GM21515 (cell line): ENCODE measurements at regions not wholly inside any gene's neighbourhood (a gene's known extent, or its start where the extent isn't known, plus 50 kb on each side); places are given as distances from the start of the nearest gene placed in this dataset.
"Not testable (repeated sequence)": the region's sequence is repeated elsewhere in the genome, so short reads cannot be mapped to it uniquely, and the experiment has no call there.

ENCODE experiments used
- ATAC-seq: cut with Tn5 transposase; IDR thresholded peaks from one replicate; pipeline ENCODE4 v1.9.1; 2021; ENCODE audit not compliant: unreplicated experiment

DNA sequence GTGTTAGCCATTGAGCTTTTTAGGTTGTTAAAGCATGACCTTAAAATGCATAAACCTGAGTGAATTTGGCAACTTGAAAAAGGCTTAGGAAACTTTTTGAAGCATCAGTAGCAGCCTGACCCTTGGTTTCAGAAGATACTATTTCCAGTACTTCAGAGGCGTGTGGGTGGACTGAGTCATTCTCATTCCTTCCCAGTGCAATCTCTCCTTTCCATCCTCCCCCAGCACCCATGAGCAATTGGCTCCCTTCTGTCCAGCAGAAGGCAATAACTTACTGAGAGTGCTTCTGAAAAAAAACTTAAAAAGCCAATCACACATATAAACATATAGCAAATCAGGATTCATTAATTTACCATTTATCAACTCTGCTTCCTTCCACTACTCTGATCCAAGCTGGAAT, 299.3 kb upstream of the STXBP6 start:
- ATAC-seq, result no peak

DNA sequence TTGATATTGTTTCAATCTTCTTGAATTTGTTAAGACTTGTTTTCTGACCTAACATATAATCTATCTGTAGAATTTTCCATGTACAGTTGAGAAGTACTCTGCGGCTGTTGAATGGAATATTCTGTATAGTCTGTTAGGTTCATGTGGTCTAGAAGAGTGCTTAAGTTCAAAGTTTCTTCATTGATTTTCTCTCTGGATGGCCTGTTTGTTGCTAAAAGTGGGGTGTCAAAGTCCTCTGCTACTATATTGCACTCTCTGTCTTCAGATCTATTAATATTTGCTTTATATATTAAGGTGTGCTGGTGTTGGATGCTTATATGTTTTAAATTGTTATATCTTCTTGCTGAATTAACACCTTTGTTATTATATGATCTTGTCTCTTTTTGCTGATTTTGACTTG, 290.9 kb upstream of the STXBP6 start:
- ATAC-seq, result no peak

DNA sequence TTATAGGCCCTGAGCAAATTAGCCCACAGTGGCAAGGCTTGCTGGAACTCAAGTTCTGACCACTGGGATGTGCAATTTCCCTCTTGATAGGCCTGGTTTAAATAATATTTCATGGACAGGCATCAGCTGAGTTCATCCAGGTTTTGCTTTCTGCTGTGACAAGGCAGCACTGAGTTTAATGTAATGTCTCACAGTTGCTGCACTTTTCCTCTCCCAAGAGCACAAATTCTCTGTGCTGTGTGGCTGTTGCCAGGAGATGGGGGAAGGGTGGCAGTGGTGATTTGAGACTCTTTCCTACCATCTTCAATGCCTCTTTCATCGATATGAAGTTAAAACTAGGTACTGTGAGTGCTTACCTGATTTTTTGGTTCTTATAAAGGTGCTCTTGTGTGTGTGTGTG, 272.8 kb upstream of the STXBP6 start:
- ATAC-seq, result no peak

DNA sequence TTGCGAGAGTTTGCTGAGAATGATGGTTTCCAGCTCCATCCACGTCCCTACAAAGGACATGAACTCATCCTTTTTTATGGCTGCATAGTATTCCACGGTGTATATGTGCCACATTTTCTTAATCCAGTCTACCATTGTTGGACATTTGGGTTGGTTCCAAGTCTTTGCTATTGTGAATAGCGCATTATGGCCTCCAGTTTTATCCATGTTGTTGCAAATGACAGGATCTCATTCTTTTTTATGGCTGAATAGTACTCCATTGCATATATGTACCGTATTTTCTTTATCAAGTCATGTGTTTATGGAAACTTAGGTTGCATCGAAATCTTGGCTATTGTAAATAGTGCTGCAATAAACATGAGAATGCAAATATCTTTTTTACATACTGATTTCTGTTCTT, 266.1 kb upstream of the STXBP6 start:
- ATAC-seq, result not testable (repeated sequence)

DNA sequence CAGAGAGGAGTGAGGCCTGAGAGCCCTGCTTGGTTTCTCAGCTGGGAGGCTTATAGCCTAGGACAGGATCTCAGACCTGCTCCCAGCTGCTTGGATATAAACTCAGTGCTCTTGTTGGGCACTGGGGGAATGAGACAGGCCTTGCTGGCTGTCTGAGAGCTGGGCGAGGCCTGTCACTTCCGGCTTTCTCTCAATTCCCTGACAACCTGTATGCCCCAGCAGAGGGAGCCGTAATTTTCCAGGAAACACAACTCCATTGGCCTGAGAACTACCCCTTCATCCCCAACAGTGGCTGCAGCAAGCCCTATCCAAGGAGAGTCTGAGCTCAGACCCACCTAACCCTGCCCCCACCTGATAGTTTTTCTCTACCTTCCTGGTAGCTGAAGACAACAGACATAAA, 258.3 kb upstream of the STXBP6 start:
- no peak for ATAC-seq

DNA sequence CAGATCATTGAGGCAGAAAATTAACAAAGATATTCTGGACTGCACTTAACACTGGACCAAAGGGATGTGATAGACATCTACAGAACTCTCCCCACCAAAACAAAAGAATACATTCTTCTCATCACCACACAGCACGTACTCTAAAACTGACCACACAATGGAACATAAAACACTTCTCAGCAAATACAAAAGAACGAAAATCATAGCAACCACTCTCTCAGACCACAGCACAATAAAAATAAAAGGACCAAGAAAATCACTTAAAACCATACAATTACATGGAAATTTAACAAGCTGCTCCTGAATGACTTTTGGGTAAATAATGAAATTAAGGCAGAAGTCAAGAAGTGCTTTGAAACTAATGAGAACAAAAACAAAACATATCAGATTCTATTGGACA, 254.0 kb upstream of the STXBP6 start:
- no peak for ATAC-seq

DNA sequence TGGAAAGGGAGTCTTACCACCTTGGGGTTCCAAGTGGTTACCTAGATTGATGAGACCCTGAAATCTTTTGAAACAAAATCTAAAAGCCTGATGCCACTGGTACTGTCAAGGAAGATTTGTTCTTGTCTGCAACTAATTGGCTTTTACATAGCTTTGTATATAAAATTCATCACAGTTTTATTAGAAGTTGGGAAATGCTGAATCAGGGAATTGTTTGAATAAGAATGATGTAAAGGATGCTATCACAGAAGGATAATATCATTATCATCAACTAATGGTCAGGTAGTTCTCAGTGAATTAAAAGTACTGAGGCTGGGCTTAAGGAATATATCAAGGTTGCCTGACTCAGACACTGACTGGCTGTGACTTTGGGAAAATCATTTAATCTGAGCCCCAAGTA, 248.3 kb upstream of the STXBP6 start:
- ATAC-seq, result no peak

DNA sequence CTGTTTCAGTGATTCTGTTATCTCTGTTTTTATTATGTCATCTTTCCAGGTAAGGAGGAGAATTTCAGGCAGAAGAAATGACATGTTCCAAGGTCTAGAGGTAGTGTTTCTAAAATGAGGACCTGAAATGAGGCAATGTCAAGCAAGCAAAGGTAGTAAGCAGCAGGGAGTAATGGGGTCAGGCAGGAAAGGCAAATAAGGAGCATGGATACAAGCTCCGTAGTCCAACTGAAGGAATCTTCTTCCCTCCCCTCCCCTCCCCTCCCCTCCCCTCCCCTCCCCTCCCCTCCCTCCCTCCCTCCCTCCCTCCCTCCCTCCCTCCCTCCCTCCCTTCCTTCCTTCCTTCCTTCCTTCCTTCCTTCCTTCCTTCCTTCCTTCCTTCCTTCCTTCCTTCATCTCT, 240.2 kb upstream of the STXBP6 start:
- ATAC-seq, result not testable (repeated sequence)

DNA sequence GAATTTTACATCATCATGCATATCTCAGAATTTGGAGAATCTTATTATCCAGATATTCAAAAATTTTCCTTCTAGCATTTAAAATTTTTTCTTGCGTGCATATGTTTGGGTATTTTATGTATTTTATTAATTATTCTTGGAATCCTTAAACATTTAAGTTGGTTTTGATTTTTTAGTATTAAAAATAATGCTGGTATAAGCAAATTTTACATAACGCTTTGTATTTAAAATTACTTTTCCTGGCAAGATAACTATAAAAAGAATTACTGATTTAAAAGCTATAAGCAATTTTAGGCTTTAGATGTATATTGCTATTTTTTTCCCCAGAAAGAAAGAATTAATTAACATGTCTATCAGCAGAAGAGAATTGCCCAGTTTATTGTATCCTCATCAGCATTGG, 224.6 kb upstream of the STXBP6 start:
- ATAC-seq, result no peak

DNA sequence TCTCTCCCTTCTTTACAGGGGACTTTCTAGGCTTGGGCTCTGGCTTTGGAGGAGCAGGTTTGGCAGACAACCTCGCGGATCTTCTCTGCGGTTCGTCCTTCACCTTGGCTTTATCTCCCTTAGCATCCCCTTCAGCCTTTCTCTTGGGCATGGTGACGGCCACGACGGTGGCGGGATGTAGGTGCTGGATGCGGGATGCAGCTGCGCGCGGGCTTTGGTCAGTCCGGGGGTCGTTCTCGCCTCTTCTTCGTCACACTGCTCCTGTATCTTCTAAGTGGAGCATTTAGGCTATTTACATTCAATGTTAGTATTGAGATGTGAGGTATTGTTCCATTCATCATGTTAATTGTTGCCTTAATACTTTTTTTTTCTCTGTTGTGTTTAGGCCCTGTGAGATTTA, 217.2 kb upstream of the STXBP6 start:
- no peak for ATAC-seq

DNA sequence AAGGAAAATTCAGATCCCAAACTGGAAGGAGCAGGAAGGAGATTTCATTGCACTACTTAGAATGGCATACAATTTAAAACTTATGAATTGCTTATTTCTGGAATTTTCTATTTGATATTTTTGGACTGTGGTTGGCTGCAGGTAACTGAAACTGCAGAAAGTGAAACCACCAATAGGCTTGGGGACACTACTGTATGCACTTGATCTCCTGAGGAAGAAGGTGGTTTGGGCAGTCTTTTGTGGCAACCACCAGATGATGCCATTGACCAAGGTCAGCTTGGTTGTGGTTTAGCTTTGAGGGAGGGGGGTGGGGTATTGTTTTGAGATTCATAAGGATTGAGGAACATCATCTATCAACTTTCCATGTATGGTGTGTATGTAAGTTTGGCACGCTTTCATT, 209.5 kb upstream of the STXBP6 start:
- no peak for ATAC-seq

DNA sequence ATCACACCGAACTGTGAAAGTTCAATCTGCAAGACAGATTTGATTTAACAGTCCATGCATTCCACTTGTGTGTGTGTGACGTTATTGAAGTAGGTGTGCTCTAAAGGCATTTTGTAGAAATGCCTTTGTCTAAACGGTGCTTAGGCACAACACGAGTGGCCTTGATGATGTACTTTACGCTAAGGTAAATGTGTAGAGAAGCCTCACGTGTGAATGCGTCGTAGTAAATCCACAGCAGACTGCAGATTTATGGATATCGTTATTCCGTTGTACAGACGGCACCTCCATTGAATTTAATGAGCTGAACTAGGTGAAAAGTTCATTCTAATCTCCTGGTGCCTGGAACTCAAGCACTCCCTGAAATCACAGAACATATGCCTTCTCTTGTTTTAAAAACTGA, 202.8 kb upstream of the STXBP6 start:
- no peak for ATAC-seq

DNA sequence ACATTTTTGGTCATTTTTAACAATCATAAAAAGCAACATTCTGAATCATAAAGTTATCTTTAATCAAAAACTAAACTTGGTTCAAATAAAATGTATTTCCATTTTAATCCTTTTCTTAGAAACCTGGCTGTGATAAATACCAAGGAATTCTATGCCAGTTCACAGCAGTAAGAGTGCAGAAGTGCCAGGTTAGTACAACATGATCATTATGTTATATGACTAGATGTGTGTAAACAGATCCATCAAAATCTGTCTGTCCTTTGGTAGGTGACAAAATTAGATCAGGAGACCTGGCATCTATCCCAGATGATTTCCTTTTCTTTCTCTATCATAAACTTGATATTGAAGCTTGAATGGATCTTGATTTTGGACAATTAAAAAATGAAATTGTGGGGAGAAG, 200.6 kb upstream of the STXBP6 start:
- no peak for ATAC-seq

DNA sequence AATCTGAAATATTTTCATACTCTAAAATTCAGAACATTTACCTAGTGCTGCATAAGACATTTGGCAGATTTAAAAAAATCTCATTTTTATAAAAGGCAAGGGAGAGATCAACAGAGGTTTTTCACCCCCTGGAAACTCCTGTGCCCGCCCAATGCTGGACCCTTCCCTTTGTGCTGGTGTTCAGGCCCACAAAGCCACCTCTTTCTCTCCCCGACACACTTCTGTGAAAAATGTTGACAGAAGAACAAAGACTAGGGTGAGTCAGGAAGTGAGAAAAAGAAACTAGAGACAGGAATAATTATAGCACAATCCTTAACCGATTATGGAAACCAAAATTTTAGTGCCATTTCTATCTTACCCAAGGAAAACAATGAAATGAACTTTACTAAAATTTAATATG, 197.7 kb upstream of the STXBP6 start:
- no peak for ATAC-seq

DNA sequence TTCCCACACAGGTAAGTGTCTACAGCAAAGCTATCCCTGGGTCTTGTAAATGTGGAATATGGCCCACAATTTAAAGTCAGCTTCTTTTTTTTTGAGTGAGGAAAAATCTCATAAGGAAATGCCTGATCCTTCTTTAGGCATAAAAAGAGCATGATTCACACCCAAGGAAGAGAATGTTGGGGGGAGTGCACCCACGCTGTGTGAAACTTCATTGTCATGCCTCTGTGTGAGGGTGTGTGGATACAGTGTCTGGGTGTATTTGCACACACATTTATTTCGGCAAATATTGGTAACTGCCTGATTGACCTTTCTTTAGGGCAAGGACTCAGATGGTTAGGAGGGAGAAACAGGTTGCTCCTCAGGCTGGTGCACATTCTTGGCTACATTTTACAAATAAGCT, 196.8 kb upstream of the STXBP6 start:
- ATAC-seq, result no peak

DNA sequence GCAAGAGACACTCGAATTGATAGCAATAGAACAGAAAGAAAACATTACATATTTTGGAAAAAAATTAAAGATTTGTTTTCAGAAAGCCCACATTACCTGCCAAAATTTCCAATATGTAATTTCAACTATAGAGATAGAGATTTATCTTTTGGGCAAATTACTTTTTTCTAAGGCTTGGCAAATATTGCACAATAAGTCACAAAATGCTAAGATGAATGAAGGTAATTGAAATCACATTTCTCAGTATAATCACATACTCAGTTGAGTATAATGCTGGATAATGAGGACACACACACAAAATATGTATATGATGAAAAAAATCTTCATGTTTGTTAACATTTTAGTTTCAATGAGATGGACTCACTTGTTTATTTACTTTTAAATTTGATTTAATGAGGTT, 189.2 kb upstream of the STXBP6 start:
- no peak for ATAC-seq

DNA sequence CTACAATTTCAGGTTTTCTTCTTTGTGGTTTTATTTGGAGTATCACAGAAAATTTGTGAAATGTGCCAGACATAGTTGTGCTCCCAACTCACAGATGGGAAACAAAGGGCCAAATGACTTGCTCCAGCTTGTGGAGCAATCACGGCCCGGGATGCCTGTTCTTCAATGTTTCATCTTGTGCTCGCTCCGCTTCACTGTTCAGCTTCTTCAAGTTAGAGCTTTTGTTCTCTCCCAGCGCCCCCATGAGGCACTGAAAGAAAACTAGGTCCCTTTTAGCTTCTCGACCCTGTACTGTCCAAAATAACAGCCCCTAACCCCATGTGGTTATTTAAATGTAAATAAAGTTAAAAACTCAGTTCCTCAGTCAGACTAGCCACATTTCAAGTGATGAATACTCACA, 187.9 kb upstream of the STXBP6 start:
- ATAC-seq, result no peak

DNA sequence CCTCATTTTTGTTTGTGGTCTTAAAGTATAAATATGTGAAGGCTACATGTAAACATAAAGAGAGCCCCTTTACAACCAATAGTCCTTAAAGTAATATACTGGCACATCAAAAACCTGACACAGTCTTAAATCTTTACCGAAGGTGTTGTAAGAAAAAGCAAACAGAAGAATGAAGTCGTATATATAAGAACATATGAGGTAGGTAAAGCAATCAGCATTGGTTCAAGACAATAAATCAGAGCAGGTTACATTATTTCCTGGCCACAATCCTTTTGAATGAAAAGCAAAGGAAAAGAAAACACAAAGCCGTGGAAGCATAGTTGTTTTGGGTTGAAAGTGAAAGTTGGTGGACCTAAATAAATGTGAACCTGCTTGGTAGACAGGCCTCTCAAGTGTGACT, 183.7 kb upstream of the STXBP6 start:
- no peak for ATAC-seq

DNA sequence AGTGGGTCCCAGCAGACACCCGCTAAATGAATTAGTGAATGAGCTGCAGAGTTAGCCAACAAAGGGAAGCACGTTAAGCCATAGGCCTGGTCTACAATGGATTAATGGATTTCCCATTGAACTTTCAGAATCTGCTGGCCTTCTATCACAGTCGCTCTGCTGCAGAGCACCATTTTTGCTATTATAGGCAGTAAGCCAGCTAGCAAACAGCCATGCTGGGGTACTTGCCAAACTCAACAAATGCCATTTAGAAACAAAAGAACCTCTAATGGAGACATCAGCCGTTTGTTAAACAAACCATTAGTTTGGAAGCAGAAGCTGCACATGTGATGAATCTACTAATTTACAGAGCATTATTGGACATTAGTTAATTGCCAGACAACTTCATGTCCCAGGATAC, 181.1 kb upstream of the STXBP6 start:
- no peak for ATAC-seq

DNA sequence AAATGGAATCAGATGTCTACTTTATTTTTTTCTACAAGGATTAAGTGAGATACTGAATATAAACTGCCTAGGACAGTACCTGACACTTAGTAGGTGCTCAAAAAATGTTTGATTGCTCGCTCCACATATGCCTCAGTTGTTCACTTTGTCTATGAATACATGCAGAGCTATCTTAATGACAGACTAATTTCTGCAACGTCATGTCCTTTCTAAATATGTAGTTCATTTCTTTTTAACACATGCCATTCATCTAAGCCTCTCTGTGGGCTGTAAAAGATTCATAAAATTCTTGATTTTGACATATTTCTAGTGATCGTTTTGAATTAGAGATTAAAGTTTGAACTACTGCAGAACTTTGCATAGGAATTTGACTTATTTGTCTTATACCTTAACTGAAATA, 176.3 kb upstream of the STXBP6 start:
- no peak for ATAC-seq

DNA sequence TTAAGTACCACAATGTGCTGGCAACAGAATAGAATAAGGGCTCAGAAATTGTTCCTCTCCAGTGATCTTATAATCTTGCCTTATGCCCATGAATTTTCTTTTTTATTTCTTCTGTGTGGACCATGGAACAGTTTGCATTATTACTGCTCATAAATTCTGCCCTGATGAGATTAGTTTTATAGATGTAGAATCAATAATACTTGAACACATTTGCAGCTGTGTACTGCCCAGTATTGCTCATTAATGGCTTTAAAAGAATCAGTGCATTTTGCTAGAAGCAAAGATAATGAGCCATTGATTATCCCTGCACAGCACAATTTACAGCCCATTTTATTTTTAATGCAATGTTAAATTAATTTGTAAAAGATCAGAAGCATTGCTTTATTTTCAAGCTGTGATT, 172.3 kb upstream of the STXBP6 start:
- ATAC-seq, result no peak

DNA sequence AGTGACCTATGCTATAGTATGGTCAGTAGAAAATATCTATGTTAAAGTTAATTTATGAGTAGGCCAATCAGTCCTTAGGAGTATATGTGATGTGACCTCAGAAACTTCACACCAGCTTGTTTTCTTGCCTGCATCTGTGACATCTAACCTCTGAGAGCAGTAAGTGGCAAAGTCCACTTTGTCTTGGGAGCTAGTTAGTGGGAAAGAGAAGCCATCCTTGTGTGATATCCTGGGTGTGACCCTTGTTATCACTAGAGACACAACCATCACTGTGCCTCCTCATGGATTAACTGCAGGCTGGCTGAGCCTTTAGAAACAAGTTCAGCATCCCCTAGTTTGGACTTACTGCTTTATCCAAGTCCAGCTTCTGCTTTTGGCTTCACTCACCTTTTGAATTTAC, 170.6 kb upstream of the STXBP6 start:
- ATAC-seq, result no peak

DNA sequence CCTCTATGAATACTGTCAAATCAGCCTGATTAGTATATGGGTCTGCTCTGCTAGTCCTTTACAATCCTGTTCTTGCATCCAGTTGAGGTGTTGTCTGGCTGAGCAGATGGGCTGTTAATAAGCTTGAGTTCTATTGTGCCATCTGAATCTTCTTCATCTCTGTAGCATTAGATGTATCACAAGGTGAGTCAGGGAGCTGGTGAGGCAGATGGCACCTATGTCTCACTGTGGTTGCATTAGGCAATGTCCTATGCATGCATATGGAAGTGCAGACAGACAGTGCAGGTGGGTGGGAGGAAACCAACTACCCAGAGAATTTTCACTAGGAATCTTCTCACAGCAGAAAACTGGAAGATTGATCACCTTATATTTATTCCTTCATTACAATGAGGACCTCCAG, 165.7 kb upstream of the STXBP6 start:
- no peak for ATAC-seq

DNA sequence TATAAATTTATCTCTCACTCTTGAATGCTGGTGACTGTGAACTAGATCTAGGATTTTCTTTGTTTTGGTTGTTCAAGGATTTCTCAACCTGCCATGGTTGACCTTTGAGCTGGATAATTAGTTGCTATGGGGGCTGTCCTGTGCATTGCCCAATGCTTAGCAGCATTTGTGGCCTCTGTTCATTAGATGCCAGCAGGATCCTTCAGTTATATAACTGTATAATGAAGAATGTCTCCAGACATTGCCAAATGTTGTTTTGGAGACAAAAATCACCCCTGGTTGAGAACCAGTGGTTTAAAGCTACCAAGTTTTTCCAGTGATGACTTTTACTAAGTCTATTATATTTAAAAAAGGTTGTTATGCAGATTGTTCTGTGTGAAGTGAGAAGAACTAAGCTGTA, 147.9 kb upstream of the STXBP6 start:
- no peak for ATAC-seq
